HG03039 (cell line): ENCODE measurements at regions not wholly inside any gene's neighbourhood (a gene's known extent, or its start where the extent isn't known, plus 50 kb on each side); places are given as distances from the start of the nearest gene placed in this dataset.
"Not testable (repeated sequence)": the region's sequence is repeated elsewhere in the genome, so short reads cannot be mapped to it uniquely, and the experiment has no call there.

Source experiments
- ATAC-seq: cut with Tn5 transposase; IDR thresholded peaks from one replicate; pipeline ENCODE4 v1.9.1; 2021; ENCODE audit warnings: mild to moderate bottlenecking, moderate library complexity; ENCODE audit not compliant: unreplicated experiment

DNA sequence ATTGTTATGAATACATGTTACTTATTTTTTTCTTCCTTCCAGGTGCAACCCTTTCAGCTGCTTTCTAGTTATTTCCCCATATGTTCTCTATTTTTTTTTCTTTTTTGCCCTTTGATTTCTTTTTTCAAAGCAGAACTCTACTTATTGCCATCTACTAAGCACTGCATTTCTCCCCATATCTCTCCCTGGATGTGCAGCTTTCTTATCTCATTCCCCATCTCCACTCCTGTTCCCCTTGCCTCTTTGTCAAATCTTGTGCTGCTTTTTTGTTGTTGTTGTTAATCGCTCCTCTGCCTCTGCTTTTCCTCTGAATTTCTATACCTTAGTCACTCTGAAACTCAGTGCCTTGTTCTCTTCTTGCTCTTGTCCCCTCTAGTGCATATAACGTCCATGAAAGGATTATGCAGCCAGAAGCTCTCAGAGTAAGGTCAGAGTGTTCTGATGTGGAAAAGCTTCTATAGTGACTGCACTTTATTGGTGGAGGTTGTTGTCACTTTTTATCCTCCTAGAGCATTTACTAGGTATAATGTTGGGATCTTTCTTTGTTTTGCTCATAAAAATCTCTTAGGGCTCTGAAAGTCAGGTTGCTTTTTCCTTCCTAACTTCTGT lies 51.1 kb upstream of the JADE1 start:
- no peak for ATAC-seq

DNA sequence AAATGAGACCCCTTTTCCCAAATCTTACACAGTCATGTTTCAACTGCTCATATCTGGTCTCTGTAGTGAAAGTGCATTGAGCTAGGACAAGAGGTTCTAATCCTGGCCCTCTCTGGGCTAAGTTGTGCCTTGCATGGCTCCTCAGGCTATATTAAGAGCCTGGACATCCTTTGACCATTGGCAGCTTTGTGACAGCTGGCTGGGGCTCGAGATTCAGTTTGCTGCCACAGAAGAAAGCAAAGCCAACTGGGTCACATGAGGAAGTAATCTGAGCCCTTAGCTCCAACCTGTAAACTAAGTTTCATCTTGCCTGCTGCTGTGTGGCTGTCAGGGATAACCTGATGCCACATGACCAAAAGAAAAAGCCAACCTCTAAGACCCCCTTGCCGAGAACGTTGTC lies 51.8 kb upstream of the JADE1 start:
- ATAC-seq, result no peak

GRCh38 chr4:128751354-128751753 lies 58.1 kb upstream of the JADE1 start:
- no peak for ATAC-seq

DNA sequence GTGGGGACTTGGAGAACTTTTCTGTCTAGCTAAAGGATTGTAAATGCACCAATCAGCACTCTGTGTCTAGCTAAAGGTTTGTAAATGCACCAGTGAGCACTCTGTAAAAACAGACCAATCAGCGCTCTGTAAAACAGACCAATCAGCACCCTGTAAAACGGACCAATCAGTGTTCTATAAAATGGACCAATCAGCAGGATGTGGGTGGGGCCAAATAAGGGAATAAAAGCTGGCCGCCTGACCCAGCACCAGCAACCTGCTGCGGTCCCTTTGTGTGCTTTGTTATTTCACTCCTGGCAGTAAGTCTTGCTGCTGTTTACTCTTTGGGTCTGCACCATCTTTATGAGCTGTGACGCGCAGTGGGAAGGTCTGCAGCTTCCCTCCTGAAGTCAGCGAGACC lies 67.8 kb upstream of the JADE1 start:
- not testable (repeated sequence) for ATAC-seq

DNA sequence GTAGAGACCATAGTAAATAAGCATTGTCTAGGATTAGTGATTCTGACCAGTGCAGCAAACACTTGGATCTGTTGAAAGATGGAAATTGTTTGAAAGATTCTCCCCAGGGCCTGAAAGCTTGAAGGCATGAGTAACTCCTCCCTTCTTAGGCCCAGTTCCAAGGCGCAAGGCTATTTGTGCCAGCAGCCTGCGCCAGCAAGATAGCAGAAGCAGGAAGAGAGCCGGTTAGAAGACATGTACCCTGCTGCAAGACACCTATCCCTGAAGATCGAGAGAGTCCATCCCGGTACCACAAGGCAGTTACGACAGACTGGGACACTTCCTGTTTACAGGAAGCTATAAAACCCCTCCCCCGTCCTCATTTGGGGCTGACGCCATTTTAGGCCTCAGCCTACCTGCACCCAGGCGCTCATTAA lies 72.4 kb upstream of the JADE1 start:
- no peak for ATAC-seq

GRCh38 chr4:128735714-128736113 lies 73.8 kb upstream of the JADE1 start:
- no peak for ATAC-seq

- no peak for ATAC-seq
Measured at GRCh38 chr4:128728190-128728589, 81.3 kb upstream of the JADE1 start.

DNA sequence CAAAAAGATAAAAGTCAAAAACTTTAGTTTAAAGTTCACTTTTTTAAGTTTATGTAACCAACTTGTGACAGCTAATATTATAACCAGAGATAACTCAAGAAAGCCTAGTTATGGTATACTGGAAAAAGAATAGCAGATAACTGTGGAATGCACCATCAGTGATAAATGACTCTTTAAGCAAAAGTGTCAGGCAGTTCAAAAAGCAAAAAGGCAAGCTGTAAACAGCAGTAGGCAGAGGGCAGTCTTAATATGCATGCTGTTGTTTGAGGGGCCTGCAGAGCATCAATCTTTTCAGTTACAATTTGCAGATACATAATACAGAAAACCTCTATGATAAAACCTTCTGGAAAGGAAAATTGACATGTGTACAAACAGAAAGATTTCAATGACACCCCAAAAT lies 81.8 kb upstream of the JADE1 start:
- ATAC-seq, result no peak

- ATAC-seq, result no peak
Measured at GRCh38 chr4:128725405-128726055, 84.0 kb upstream of the JADE1 start.

DNA sequence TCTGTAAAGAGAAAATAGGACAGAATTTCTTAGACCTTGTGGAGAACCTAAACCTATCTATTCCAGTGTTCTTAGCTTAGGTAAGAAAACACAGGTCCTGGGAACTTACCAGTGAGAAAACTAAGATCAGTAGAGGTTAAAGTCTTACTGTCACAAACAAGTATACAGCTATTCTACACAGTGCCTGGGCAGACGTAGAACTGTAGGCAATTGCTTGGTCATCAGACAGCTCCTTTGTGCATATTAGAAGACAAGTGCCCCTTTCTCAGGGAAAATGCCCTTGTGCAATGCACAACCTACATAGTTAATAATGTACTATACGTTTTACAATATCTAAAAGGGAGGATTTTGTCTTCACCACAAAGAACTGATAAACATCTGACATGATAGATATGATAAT lies 86.6 kb upstream of the JADE1 start:
- ATAC-seq, result no peak

GRCh38 chr4:128721896-128722295 lies 87.6 kb upstream of the JADE1 start:
- ATAC-seq, result no peak

DNA sequence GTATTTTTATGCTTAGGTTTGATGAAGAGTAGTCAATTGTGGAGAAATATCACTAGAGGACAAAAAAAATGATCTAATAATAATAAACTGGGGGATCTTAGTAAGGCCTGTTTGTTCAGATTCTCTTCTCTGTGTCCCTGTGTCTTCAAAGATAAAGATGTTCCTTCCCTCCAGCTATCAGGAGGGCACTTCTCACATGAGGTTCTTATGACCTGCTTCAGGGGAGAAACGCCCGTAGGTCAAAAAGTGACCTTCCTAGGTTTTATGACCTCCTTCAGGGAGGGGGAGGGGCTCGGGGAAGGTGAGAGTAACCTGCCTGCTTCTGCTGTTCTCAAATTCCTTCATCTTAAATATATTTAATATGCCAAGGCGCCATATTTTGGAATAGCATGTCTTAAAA lies 89.2 kb upstream of the JADE1 start:
- ATAC-seq, result no peak

GRCh38 chr4:128718768-128719167 lies 90.7 kb upstream of the JADE1 start:
- ATAC-seq, result no peak

GRCh38 chr4:128716338-128716737 lies 93.2 kb upstream of the JADE1 start:
- no peak for ATAC-seq

DNA sequence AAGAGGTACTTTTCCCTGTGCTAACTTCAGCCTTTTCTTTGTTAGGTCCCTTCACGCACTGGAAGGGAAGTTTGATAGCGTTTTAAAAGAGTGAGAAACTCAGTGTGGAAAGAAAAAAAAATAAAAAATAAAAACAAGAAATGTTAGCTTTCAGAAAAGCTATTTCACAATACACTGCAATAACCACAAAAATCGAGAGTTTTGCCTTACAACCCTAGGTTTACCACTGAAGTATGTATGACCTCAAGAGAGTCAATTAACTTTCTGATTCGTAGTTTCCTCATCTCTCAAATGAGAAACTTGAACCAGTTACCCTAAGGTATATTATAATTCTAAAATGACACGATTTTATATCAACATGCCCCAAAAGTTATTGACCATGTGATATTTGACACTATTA lies 93.9 kb upstream of the JADE1 start:
- no peak for ATAC-seq

DNA sequence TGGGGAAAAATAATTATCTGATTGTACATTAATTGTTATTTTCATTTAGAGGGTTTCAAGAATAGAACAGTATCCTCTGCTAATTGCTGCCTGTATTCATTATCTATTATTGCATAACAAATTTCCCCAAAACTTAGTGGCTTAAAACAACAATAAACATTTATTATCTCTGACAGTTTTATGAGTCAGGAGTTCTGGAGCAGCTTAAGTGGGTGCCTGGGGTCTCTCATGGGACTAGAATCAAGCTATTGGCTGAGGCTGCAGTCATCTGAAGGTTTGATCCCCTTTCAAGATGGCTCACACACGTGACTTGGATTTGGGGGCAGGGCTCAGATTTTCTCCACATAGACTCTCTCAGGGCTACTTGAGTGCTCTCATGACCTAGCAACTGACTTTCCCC lies 98.1 kb upstream of the JADE1 start:
- ATAC-seq, result no peak

DNA sequence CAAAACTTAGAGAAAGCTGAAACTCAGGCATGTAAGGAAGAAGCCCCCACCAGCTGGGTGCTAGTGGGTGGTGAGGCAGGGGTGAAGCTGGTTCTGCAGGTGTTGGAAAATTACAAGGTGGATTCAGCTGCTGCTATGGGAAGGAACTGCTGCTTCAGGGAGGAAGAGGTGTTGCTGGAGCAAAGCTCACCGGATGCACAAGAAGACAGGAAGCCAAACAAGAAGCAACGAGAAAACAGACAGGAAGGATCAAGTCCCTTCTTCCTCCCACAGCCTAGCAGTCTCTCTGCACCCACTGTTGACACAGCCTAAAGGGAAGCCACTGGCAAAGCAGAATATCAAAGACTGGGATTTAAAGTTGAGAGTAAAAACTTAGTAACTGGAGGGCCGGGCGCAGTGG lies 100.2 kb upstream of the JADE1 start:
- ATAC-seq, result no peak

DNA sequence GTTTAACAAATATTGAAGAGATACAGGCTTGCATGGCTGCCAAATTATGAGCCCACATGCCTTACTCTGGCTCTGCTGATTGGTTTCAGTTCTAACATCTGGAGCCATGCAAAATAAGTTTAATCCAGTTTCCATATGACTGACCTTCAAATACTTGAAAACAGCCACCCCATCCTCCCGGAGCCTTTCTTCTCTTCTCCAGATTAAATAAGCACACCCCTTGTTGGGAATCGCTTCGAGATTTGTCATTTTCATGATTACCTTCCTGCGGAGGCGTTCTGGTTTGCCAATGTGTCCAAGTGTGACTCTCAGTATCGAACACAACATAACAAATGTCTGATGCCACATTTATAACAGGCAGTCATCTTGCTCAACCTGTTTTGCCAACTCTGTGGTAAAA lies 101.6 kb upstream of the JADE1 start:
- no peak for ATAC-seq

- ATAC-seq, result no peak
Measured at GRCh38 chr4:128703948-128704347, 105.6 kb upstream of the JADE1 start.

GRCh38 chr4:128700659-128701350 lies 108.7 kb upstream of the JADE1 start:
- ATAC-seq, result no peak

- ATAC-seq, result no peak
Measured at GRCh38 chr4:128698386-128698785, 111.1 kb upstream of the JADE1 start.

GRCh38 chr4:128697323-128697722 lies 112.2 kb upstream of the JADE1 start:
- no peak for ATAC-seq
